GM19324 (cell line): ENCODE measurements at regions not wholly inside any gene's neighbourhood (a gene's known extent, or its start where the extent isn't known, plus 50 kb on each side); places are given as distances from the start of the nearest gene placed in this dataset.

Experiments used
- ATAC-seq: cut with Tn5 transposase; IDR thresholded peaks from one replicate; pipeline ENCODE4 v1.9.1; 2021; ENCODE audit warnings: mild to moderate bottlenecking, moderate library complexity; ENCODE audit not compliant: unreplicated experiment, low FRiP score

DNA sequence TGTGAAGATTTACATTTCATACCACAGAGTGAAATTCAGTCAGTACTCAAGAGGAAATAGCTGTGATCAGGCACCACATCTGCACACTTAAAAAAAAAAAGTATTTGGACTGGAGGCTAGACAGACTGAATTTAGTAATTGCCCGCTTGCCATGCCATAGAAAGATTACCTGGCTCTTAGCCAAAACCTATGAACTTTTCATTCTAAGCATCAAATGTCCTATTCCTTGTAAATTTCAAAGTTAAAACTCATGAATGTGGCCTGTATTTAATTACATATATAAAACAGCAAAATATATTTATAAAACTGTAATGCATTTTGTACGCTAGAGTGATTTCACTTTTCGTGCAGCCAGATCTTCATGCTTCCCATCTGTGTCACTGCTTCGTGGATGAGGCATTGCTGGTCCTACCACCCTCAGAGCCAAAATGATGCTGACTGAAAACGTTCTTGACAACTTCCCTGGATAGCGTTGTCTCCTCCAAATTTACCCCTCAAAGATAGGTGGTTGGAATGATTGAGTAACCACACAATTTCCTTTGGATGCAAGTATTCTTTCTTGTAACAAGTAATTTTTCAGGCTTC lies 447.9 kb upstream of the SGCD start:
- no peak for ATAC-seq

DNA sequence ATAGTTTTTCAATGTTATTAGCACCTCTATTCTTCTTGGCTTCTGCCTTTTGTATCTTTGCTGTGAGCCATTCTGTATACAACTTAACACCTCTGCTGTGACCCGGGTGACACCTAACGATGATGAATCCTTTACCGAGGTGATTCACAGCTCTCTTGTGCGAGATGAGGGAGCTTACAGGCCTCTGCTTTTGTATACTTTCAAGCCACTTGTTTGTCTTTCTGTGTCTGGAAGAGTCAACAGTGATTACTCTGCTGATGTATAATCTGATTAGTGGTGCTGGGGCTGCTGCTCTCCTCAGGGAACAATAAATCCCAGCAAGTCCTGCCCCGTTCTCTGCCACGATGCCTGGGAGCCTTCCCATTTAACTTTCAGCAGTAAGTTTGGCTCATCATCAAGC lies 442.9 kb upstream of the SGCD start:
- ATAC-seq = no peak

DNA sequence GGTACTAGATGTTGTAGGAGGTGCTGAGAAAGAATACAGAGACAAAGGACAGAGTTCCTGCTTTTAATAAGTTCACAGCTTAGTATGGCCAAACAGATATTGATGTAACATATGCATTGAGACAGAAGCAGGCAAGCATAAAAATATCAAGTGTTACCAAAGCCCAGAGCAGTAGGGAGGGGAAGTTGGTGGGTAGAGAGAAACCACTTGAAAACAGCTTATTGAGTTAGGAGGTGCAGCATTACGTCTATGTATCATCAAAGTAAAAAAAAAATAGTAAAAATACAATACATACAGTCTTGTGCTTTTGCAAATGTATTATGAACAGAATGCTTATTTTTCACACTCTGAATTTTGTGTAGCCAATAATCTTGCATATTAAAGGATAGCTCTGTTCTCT lies 441.8 kb upstream of the SGCD start:
- ATAC-seq = no peak

DNA sequence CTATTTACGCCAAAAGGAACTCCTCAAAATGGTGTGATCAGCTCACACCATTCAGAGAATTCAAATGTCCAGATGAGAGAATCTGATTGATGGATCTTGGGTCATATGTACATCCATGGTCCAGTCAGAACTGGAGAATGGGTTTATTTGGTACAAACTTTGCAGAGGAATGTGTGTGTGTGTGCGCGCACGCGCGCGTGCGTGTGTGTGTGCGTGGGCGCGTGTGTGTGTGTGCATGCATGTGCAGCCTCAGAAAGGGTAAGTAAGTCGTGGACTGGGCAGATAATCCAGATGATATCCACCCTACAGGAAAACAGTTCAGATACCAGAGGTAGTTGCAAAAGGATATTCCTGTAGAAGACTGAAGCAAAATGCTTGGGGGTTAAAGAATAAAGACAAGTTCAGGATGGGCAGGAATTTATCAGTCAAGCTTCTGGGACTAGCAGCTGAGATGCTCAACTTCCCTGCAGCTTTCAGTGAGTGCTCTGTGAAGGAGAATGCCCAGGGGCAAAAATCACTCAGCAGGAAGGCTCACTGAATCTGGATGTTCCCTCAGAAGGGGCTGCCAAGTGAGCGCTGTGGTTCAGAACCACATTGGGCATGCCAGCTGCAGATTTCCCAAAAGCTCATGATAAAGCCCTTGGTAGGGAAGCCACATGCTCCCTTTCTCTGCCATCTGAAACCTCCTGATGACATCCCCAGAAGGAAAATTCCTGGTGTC lies 440.5 kb upstream of the SGCD start:
- ATAC-seq = no peak

DNA sequence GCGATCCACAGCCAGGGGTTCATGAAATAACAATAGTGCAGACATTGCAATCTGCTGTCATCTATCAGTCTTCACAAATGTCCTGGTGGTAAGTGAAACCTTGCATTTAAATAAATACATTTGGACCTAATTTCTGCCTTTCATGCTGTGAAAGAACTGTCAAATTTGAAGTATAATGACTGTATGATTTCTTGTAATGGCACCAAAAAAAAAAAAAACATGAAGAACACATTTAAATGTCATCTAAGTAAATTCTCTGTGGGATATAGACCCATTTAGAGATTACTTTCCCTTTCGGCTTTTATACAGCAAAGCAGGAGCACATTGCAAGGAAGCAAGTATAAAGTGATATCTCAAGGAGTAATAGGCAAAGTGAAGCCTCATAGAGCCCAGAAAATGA lies 431.5 kb upstream of the SGCD start:
- no peak for ATAC-seq

DNA sequence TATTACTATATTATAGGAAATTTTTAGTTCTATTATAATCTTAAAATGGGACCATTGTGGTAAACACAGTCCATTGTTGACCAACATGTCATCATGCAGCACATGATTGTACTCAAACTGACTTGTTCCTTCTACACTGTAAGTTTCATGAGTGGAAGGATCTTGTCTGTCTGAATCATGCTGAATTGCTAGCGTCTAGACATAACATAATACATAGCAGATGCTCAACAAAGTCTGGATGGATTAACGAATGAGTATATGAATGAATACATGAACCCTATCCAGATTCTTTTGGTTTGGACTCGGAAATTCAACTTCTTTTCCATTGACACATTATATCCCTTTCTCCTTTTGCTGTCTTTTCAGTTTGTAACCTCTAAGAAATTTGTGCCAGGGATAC lies 429.2 kb upstream of the SGCD start:
- ATAC-seq = no peak

DNA sequence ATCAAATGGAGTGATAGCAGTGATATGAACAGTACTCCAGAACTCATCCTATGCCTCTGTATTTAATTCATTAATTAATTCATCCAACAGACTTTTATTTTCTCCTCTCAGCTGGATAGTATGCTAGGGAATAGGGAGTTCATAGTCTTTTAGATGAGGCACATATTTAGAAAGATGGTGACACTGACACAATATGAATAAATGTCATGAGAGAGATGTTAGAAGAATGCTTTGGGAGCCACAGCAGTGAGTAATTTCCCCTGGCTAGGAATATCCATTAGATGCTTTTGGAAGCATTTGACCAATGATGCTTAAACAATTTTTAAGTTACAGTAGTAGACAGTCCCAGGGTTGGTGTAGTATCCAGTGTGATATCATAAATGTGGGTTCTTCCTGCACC lies 428.7 kb upstream of the SGCD start:
- no peak for ATAC-seq

DNA sequence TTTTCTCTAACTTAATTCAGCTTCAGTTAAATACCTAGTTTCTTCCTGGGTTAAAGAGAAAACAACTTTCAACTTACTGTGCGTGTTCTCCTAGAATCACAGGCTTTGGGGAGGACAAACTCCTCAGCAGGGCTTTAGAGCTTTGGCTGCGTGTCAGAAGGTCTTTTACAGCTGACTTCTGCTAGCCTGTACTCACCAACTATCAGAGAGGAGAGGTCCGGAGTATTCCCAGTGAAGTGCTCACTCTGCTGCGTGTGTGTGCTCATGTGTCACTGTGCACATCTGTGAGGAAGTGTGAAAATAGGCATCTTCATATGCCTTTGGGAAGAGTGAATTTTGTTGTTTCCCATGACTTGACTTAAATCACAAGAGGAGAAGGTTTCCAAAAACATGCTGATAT lies 423.2 kb upstream of the SGCD start:
- no peak for ATAC-seq

DNA sequence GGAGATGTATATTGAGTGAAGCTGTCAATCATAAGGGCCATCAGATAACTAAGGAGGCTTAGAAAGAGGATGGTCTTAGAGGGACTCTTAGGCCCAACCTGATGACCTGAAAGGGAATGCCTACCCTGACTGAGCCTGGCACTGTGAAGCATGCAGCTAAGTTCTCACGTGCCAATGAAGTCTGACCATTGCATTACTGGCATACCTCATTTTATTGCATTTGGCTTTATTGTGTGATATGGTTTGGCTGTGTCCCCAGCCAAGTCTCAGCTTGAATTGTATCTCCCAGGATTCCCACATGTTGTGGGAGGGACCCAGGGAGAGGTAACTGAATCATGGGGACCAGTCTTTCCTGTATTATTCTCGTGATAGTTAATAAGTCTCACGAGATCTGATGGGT lies 421.6 kb upstream of the SGCD start:
- ATAC-seq = no peak

DNA sequence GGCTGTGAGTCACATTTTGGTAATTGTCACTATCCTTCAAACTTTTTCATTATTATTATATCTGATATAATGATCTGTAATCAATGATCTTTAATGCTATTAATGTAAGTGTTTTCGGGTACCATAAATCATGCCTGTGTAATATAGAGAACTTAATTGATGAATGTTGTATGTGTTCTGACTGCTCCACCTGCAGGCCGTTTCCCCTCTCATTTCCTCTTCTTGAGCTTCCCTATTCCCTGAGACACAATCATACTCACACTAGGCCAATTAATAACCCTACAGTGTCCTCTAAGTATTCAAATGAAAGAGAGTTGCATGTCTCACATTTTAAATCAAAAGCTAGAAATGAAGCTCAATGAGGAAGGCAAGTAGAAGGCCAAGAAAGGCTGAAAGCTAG lies 420.9 kb upstream of the SGCD start:
- no peak for ATAC-seq

DNA sequence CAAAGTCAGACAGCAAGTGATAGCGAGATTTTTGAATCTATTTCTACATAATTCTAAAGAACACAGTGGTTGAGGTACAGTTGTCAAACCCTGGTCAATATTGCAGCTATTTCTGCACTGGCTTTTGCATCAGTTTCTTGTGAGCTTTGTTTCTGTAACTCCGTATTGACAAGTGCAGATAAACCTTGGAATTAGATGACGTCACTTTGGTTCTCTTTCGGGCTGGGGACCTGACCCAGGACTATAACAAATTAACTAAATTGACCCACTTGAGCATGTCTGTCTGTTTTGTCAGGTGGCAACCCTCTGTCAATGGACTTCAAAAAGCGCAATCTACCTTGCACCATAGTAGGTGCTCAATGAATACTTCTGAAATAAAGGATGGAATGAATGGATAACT lies 418.4 kb upstream of the SGCD start:
- no peak for ATAC-seq

DNA sequence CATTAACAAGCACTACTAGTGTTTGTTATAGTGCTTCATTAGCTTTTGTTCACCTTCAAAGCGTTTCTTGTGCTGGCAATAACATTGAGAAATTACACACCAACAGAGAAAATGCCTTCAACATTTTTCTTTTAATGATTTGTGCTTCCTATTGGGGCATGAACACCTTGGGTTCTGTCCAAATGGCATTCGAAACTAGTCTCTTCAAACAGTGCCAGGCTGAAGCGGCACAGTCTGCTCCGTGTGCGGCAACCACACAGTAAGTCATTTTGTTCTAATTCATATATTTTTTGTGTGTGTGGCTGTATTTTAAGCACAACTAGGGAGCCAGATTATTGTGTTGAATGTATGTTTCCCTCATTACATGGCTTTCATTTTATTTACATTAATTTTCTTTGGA lies 414.7 kb upstream of the SGCD start:
- no peak for ATAC-seq

DNA sequence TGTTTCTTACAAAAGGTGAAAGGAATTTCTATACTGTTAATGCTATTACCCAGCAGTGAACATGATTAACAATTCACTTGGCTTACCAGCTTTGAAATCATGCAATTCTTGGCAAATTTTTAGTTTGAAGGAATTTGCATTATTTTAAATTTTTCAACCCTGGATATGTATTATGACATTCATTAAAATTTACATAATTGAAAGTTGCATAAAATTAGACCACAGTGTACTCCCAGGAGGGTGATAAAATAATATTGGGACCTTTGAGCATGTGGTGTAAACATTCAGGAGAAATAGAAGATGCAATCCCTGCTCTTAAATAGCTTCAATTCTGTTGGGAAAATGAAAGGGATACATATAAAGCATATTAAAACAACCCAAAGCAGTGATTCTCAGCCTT lies 412.2 kb upstream of the SGCD start:
- no peak for ATAC-seq

DNA sequence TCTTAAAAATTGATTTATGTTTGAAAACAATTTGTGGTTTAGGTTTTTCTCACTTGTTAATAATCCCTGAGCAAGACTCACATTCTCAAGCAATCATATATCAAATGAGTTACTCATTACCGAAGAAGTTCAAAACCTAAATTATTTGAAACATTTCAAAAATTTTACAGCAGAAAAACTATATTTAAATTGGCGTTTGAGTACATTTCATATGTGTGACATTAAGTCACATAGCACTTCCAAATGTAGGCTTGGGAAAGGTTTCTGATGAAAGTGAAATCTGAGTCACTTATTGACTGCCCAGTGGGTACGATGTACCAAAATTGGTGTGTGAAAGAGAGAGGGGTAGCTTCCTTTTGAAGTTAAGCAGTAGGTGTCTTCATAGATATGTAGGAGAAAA lies 411.4 kb upstream of the SGCD start:
- ATAC-seq = no peak

DNA sequence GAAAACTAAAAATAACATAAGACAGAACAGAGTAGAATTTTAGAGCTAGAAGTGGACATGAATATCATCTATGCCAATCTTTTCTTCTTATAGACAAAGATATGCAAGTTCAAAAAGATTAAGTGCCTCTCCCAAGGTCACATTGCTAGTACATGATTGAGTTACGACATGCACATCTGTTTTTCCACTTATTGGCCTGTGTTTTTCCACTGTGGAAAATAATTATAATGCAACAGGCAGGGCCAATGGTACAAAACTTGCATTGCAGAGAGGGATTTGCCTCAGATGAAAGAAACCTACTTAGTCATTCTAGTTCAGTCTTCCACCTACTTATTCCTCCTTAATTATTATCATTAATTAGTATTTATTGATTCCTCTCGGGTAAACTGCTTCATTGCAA lies 407.8 kb upstream of the SGCD start:
- ATAC-seq = no peak

DNA sequence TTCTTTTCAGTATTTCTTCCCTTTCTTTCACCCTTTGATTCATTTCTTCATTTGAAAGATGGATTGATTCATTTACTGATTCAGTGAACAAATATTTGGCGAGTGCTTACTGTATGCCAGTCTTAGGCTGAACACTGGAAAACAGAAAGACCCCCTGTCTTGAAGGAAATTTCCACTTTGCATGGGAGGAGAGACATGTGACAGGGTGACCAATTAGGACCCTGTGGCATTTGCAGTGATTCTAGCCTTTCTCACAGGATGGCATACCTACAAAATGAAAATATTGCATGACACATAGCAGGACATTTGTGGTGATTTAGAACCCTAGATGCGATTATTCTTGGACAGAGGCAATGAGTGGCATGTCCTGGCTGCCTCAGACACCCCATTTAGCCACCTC lies 407.2 kb upstream of the SGCD start:
- ATAC-seq = no peak

DNA sequence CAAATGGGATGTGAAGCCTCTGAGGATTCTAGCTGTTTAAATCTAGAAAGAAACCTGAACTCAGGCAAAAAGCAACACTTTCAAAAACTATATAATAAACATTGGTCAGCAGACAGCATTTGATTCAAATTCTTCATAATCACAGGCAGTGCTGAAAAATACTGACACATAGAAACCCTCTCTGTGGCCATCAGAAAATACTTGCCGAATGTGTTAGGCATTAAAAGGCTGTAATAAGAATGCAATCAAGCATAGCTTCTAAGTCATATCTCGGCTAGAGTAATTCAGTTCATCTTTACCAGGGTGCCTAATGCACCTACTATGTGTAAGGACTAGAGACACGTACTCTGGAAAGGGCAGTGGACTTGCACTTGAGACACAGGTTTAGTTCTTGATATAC lies 405.3 kb upstream of the SGCD start:
- ATAC-seq = no peak

DNA sequence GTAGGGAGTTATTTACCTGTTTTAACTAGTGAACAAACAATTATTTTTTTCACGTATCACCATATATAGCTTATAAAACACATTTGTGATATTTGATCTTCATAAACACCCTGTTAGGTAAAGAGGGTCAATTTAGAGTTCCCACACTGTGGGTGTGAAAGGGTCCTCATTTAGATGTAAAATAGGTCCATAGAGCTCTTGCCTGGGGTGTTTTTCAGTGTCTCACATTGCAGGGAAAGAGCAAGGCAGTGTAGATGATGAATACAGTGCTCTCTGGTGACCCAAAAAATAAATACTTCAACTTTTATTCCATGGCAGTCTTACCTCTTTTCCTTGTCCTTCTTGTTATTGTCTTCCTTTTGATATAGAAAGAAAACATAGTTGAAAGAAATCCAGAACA lies 403.2 kb upstream of the SGCD start:
- no peak for ATAC-seq

DNA sequence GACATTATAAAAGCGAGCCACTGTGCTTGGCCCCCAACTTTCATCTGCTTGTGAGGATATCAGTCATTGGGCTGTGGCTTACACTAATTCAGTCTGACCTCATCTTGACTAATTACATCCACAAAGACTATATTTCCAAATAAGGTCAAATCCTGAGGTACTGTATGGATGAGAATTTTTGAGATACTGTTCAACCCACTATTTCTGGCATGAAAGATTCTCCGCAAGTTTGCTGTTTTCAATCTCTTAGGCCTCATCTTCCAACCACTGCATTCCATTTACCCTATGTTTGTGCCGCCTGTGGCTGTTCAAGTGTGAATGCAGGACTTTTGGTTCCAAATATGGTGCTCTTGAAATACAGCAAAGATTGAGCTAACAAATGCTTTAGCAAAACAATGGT lies 400.9 kb upstream of the SGCD start:
- ATAC-seq = no peak

DNA sequence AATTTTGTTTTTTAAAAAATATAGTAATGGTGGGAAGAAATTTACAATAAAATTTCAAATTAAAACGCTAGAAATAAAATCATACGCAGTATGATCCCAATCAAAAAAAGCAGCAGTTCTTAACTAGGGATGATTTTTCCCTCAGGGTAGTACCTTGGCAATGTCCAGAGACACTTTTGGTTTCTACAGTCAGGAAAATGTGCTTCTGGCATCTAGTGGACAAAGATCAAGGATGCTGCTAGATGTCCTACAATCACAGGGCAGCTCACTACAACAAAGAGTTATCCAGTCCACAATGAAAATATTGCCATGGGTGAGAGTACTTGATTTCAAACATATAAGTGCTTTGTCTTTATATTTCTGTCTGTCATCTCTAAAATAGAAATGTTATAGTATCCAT lies 400.2 kb upstream of the SGCD start:
- no peak for ATAC-seq

DNA sequence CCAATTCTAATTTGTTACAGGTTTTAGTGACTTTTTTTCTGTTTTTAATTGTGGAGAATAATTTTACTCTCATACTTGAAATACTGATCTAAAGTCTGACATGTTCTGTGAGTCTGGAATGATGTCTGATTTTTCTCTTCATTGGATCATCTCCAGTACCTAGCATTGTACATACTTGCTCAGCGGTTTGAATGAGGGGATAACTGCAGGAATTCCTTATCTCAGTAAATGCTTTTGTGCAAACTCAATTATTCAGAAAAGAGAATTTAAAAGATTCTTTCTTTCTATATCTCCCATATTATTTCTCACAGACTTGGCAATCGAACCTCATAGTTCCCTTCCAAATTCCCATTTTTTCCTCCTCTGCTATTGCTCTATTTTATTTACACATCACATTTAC lies 397.9 kb upstream of the SGCD start:
- ATAC-seq = no peak

DNA sequence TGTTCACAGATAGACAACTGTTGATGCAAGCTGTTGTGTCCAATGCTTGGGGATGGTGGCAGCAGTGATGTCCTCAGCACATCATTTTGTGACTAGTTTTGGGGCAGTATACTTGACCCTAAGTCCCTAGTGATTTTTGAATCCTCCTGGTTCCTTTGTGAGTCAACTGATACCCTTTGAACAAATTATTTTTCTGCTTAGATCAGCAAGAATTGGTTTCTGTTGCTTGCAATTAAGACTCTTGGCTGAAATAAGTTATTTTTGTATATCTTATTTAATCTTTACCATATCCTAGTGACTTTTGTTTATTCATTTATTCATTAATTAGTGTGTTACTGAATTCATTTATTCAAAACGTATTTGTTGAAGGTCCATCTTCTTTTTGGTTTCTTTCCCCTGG lies 392.0 kb upstream of the SGCD start:
- no peak for ATAC-seq

DNA sequence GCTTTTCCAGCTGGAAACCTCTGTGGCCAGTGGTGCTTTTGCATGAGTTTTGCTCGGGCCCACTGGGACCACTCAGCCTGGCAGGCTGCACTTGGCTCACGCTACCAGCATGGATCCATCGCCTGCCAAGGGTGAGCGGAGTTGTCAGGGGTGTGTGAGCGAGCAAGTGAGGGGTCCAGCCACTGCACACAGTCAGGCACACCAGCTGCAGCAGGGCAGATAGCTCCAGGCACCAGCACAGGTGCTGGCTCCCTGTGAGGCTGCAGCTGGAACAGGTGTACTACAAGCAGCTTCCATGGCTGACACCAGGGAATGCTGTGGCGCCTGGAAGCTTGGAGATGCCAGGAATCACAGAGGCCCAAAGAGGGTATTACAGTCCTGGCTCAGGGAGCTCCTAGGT lies 391.2 kb upstream of the SGCD start:
- ATAC-seq = no peak
